SK-N-SH treated with all-trans-retinoic acid at 6 μM for 48 hours (cell line): ENCODE measurements at regions not wholly inside any gene's neighbourhood (a gene's known extent, or its start where the extent isn't known, plus 50 kb on each side); places are given as distances from the start of the nearest gene placed in this dataset.

Source experiments
- ATAC-seq: fragments of 200-7000 bp; cut with Tn5 transposase; 3 replicates; pipeline ENCODE4 v1.9.1; 2020; ENCODE audit warnings: mild to moderate bottlenecking, moderate library complexity
- ARNTL ChIP-seq: fragments of 450-650 bp; formaldehyde crosslinking; IDR thresholded peaks from 2 replicates; pipeline ENCODE4 v1.5.0; 2020; ENCODE audit warnings: low read depth, mild to moderate bottlenecking, moderate library complexity, borderline replicate concordance
- CSDC2 ChIP-seq: fragments of 250-450 bp; sonication (Bioruptor Pico); IDR thresholded peaks from 2 replicates; pipeline ENCODE4 v1.5.0; 2020; ENCODE audit warnings: mild to moderate bottlenecking, moderate library complexity
- CSRNP3 ChIP-seq: fragments of 250-450 bp; sonication (Bioruptor Pico); IDR thresholded peaks from 2 replicates; pipeline ENCODE4 v1.5.1; 2021; ENCODE audit warnings: mild to moderate bottlenecking, moderate library complexity
- ESRRG ChIP-seq: fragments of 250-450 bp; sonication (Bioruptor Pico); IDR thresholded peaks from 2 replicates; pipeline ENCODE4 v1.6.1; 2021; ENCODE audit warnings: mild to moderate bottlenecking
- ISL1 ChIP-seq: fragments of 250-450 bp; sonication (Bioruptor Pico); IDR thresholded peaks from 2 replicates; pipeline ENCODE4 v2.1.2; 2022; ENCODE audit warnings: mild to moderate bottlenecking, moderate library complexity
- OSR1 ChIP-seq: fragments of 250-450 bp; sonication (Bioruptor Pico); IDR thresholded peaks from 2 replicates; pipeline ENCODE4 v1.8.0; 2022; ENCODE audit warnings: moderate library complexity, mild to moderate bottlenecking, inconsistent platforms
- PATZ1 ChIP-seq: fragments of 250-450 bp; sonication (Bioruptor Pico); IDR thresholded peaks from 2 replicates; pipeline ENCODE4 v1.8.0; 2020; ENCODE audit warnings: mild to moderate bottlenecking, moderate library complexity, borderline replicate concordance
- RARB ChIP-seq: fragments of 250-450 bp; sonication (Bioruptor Pico); IDR thresholded peaks from 2 replicates; pipeline ENCODE4 v1.8.0; 2021; ENCODE audit warnings: mild to moderate bottlenecking, moderate library complexity
- TCF4 ChIP-seq: fragments of 250-450 bp; sonication (Bioruptor Pico); IDR thresholded peaks from 2 replicates; pipeline ENCODE4 v1.8.0; 2021; ENCODE audit warnings: mild to moderate bottlenecking, moderate library complexity, borderline replicate concordance
- TOX ChIP-seq: fragments of 250-450 bp; sonication (Bioruptor Pico); IDR thresholded peaks from 2 replicates; pipeline ENCODE4 v1.8.0; 2021; ENCODE audit warnings: mild to moderate bottlenecking, moderate library complexity, borderline replicate concordance
- ZC3H10 ChIP-seq: fragments of 250-450 bp; sonication (Bioruptor Pico); IDR thresholded peaks from 2 replicates; pipeline ENCODE4 v1.5.1; 2021; ENCODE audit warnings: mild to moderate bottlenecking, moderate library complexity
- ZNF565 ChIP-seq: fragments of 450-650 bp; formaldehyde crosslinking; conservative IDR thresholded peaks from 2 replicates; pipeline ENCODE4 v1.5.0; 2020; ENCODE audit warnings: low read depth, mild to moderate bottlenecking, moderate library complexity
- ZNF70 ChIP-seq: fragments of 450-650 bp; formaldehyde crosslinking; IDR thresholded peaks from 2 replicates; pipeline ENCODE4 v1.5.0; 2020; ENCODE audit warnings: mild to moderate bottlenecking, moderate library complexity
- ZNF8 ChIP-seq: fragments of 450-650 bp; formaldehyde crosslinking; IDR thresholded peaks from 2 replicates; pipeline ENCODE4 v1.5.0; 2020; ENCODE audit warnings: mild to moderate bottlenecking, moderate library complexity
- TF ChIP-seq, protein P1 (sequence below): fragments of 250-450 bp; sonication (Bioruptor Pico); IDR thresholded peaks from 2 replicates; pipeline ENCODE4 v1.5.0; 2020; ENCODE audit warnings: mild to moderate bottlenecking, moderate library complexity

GRCh38 chr2:100767224-100767653 is 52.7 kb upstream of the NPAS2 start:
- no peak for TF ChIP-seq ZNF8
- TF ChIP-seq TCF4, result no peak
- TF ChIP-seq, protein P1, sequence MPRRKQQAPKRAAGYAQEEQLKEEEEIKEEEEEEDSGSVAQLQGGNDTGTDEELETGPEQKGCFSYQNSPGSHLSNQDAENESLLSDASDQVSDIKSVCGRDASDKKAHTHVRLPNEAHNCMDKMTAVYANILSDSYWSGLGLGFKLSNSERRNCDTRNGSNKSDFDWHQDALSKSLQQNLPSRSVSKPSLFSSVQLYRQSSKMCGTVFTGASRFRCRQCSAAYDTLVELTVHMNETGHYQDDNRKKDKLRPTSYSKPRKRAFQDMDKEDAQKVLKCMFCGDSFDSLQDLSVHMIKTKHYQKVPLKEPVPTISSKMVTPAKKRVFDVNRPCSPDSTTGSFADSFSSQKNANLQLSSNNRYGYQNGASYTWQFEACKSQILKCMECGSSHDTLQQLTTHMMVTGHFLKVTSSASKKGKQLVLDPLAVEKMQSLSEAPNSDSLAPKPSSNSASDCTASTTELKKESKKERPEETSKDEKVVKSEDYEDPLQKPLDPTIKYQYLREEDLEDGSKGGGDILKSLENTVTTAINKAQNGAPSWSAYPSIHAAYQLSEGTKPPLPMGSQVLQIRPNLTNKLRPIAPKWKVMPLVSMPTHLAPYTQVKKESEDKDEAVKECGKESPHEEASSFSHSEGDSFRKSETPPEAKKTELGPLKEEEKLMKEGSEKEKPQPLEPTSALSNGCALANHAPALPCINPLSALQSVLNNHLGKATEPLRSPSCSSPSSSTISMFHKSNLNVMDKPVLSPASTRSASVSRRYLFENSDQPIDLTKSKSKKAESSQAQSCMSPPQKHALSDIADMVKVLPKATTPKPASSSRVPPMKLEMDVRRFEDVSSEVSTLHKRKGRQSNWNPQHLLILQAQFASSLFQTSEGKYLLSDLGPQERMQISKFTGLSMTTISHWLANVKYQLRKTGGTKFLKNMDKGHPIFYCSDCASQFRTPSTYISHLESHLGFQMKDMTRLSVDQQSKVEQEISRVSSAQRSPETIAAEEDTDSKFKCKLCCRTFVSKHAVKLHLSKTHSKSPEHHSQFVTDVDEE (CRISPR knock-in tag), result no peak
- TF ChIP-seq ISL1 (CRISPR knock-in tag), result peak; percentile 87
- TF ChIP-seq RARB (CRISPR knock-in tag), result 0 out of 2 replicates have a peak, but pooled peaks have one; percentile 78
- TF ChIP-seq OSR1, result no peak
- peak; percentile 95 for TF ChIP-seq ZC3H10
- TF ChIP-seq ESRRG (CRISPR knock-in tag), result no peak
- TF ChIP-seq PATZ1 (CRISPR knock-in tag), result no peak
- TF ChIP-seq TOX (CRISPR knock-in tag), result peak; percentile 81
- no peak for TF ChIP-seq ZNF565 (CRISPR knock-in tag)
- no peak for TF ChIP-seq ARNTL (CRISPR knock-in tag)
- TF ChIP-seq CSDC2 (CRISPR knock-in tag), result peak; percentile 92
- TF ChIP-seq ZNF70 (CRISPR knock-in tag), result no peak
- peak; percentile 87 for ATAC-seq

DNA sequence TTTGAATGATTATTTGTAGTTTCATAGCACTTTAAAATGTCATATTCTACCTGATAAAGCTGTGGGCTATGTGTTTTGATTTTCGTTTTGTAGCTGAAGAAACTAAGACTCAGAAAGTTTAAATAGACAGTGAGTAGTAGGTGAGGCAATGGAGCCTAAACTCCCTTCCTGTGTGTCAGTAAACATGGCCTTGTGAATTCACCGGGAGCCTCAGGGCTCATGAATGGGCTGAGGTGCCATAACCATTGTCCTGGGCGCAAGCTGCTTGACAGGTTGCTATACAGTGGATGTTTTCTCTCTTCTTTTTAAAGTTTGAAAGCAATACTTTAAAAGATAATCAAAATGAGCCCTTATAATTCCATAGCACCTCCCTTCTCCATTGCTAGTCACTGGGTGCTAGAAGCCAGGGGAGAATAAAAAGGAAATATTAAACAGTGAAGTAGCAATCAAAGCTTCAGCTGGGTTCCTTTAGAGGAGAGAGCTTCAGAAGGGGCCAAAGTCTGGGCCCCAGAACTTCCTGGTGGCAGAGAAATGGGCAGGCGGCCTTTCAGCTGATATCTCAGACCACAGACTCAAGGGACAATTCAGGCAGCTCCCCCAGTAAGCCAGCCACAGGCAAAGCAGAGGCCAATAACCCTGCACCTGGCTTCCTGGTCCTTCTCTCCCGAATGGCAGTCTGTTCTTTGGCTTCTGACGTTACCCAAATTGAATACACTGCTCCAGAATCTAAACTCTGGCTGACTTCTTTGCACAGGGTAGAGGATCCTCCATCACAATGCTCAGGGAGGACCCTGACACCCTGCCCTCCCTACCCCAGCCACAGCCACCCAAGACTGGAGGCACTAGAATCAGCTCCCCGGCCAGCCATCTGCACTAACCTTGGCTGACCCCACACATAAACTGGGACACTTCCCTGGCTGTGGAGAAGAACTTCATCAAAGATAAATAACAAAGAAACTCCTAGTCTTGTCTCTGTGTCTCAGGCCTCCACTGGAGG is 51.8 kb upstream of the NPAS2 start:
- TF ChIP-seq CSRNP3 (CRISPR knock-in tag) (no peak), ZNF70 (CRISPR knock-in tag) (no peak)
- peak; percentile 18 for ATAC-seq
